ENCODE measurements at regions not wholly inside any gene's neighbourhood (a gene's known extent, or its start where the extent isn't known, plus 50 kb on each side); places are given as distances from the start of the nearest gene placed in this dataset.

DNA sequence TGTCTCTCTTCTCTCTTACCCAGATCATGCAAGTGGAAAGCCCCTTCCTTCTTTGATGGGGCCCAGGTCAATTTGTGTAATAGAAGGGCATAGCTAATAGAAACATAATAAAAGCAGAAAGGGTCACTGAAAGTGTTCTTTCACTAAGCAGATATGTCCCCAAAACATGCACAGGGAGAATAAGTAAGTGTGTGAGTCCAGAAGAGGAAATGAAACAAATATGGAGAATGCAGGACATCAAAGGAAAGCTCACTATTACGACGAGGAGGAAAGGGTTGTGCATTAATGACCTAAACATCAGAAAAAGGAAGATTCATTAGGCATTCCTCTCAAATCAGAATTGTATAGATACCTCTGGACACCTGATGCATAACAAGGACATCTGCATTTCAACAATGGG is 81.4 kb upstream of the SMYD2 start:
- no peak overlapping the region for H3K4me3 ChIP-seq (replicated peaks; ENCODE audit: low read depth, low read length)
- TF ChIP-seq, protein P1, sequence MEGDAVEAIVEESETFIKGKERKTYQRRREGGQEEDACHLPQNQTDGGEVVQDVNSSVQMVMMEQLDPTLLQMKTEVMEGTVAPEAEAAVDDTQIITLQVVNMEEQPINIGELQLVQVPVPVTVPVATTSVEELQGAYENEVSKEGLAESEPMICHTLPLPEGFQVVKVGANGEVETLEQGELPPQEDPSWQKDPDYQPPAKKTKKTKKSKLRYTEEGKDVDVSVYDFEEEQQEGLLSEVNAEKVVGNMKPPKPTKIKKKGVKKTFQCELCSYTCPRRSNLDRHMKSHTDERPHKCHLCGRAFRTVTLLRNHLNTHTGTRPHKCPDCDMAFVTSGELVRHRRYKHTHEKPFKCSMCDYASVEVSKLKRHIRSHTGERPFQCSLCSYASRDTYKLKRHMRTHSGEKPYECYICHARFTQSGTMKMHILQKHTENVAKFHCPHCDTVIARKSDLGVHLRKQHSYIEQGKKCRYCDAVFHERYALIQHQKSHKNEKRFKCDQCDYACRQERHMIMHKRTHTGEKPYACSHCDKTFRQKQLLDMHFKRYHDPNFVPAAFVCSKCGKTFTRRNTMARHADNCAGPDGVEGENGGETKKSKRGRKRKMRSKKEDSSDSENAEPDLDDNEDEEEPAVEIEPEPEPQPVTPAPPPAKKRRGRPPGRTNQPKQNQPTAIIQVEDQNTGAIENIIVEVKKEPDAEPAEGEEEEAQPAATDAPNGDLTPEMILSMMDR (IDR thresholded peaks at IDR 0.05; ENCODE audit: low read length, missing control alignments), result no peak
- DNase-seq (ENCODE audit: low read depth), result no peak

DNA sequence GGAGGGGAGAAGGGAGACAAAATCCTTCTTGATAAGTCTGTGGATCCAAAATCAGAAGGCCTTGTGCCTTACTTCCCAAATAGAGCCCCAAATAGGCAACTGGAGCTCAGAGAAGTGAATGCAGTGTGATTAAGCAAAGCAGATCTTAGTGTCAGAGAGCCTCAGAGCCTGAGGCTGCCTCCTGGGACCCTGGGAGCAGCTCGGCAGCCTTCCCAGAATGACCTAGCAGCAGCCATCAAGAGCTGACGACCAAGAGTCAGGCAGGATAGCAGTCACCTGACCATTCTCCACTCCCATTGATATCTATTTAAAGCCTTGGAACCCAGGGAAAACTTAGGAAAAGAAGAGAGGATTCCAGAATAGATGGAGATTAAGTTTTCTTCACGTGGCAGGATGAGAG is 78.0 kb upstream of the SMYD2 start:
- TF ChIP-seq, protein P1 (IDR thresholded peaks at IDR 0.05; ENCODE audit: low read length, missing control alignments), result no peak
- H3K4me3 ChIP-seq (replicated peaks; ENCODE audit: low read depth, low read length), result no peak overlapping the region
- DNase-seq (ENCODE audit: low read depth), result no peak

DNA sequence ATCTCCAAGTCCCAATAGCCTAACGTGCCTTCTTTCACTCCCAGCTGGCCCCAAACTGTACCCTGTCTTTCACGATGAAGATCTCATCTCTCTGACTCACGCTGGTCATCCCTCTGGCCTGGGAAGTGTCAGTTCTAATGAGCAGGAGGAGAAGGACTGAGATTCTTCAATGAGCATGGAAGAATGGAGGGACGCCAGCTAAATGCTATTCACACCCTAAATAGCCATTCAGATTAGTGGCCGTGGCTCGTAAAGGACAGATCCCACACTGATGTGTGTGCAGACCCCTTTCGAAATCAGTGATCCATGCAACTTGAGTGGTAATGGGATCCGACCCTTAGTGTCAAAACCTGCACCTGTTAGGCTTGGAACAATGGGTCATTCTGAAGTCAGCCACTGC is 75.9 kb upstream of the SMYD2 start:
- TF ChIP-seq, protein P1 (IDR thresholded peaks at IDR 0.05; ENCODE audit: low read length, missing control alignments), result no peak
- DNase-seq (ENCODE audit: low read depth), result no peak
- no peak overlapping the region for H3K4me3 ChIP-seq (replicated peaks; ENCODE audit: low read depth, low read length)

DNA sequence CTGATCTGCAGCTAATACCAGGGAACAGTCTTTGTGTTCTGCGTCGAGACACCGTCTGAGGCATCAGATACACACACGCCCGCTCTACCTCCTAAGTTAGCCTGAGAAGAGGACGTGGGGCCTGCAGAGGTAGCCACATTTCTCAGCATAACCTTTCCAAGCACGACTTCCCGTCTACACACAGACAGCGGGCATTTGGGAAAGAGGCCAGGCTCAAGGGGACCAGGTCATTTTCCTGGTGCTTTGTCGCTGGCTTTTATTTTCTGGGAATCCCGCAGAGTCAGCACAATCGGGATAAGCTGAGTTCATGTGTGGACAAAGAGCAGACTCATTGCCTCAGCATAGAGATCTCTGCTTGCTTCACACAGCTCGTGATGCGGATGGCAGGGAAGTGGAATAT is 72.5 kb upstream of the SMYD2 start:
- TF ChIP-seq, protein P1 (IDR thresholded peaks at IDR 0.05; ENCODE audit: low read length, missing control alignments), result no peak
- H3K4me3 ChIP-seq (replicated peaks; ENCODE audit: low read depth, low read length), result no peak overlapping the region
- no peak for DNase-seq (ENCODE audit: low read depth)

DNA sequence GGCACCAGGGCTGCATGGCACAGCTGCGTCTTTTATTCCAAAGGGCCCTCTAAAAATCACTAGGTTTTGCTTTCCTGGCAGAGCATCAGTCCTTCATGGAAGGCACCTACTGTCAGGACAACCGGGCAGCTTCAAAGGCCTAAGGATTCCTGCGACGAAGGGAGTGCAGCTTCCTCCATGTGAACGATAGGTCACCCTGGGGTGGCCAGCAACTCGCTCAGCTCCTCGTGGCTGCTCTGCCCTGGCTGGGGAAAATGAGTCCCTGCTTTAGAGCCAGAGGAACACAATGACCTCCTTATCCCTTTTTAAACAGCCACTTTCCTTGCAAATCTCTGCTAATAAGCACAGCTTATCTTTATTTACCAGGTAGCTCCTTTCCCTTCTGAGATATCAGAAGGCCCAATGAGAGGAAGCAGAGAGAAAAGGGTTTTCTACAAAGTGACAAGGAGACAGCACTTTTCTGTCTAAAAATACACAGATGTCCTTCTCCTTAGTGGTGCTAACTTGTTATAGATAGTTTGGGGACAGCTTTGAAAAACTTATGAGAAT is 71.6 kb upstream of the SMYD2 start:
- TF ChIP-seq, protein P1 (IDR thresholded peaks at IDR 0.05; ENCODE audit: low read length, missing control alignments), result no peak
- H3K4me3 ChIP-seq (replicated peaks; ENCODE audit: low read depth, low read length), result no peak overlapping the region
- no peak for DNase-seq (ENCODE audit: low read depth)

DNA sequence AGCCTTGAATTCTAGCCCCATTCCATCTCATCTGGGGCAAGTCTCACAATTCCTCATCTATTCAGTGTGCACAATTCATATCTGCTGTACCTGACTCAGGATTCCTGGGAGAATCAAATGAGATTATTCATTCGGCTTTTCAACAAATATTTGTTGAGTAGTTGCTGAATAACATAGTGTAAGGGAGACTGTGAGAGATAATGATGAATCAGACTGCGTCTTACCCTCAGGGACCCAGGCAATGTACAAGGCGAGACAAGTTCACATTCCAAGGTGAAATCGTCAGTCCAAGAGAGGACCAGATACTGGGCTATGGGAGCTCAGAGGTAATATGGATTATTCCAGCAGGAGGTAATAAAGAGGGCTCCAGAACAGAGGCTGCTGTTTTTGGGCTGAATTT is 67.8 kb upstream of the SMYD2 start:
- H3K4me3 ChIP-seq (replicated peaks; ENCODE audit: low read depth, low read length), result no peak overlapping the region
- peak; percentile 5 for DNase-seq (ENCODE audit: low read depth)
- TF ChIP-seq, protein P1 (IDR thresholded peaks at IDR 0.05; ENCODE audit: low read length, missing control alignments), result no peak

DNA sequence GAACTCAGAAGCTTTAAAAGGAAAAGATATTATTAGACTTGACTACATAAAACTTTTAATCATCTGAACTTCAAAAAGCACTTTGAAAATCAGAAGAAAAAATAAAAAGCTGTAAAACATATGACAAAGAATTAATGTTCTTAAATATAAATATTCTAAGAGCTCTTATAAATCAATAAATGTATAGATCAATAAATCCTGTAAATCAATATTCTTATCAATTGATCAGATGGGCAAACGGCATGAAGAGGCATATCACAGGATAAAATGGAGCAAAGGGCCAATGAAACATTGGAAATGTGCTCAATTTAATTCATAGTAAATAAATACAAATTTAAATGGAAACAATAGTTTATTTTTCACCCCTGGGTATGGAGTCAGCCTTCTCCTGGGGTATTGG is 66.1 kb upstream of the SMYD2 start:
- TF ChIP-seq, protein P1 (IDR thresholded peaks at IDR 0.05; ENCODE audit: low read length, missing control alignments), result no peak
- DNase-seq (ENCODE audit: low read depth), result no peak
- H3K4me3 ChIP-seq (replicated peaks; ENCODE audit: low read depth, low read length), result no peak overlapping the region
